GM19239 (cell line): ENCODE measurements at regions not wholly inside any gene's neighbourhood (a gene's known extent, or its start where the extent isn't known, plus 50 kb on each side); places are given as distances from the start of the nearest gene placed in this dataset.

Experiments
- DNase-seq: peaks from one replicate; pipeline ENCODE4 v3.0.0; 2011; ENCODE audit warnings: low spot score; ENCODE audit not compliant: insufficient read length
- FAIRE-seq: peaks from 2 replicates; lab custom pipeline; 2011; peaks lifted over from hg19 to GRCh38; lab: Jason Lieb, UNC

GRCh38 chr18:67933271-67933670, 416.8 kb upstream of the DSEL start:
- no peak for DNase-seq
- FAIRE-seq = no peak

- DNase-seq = no peak
- FAIRE-seq = no peak
Observed at GRCh38 chr18:67932271-67932670, 415.8 kb upstream of the DSEL start.

GRCh38 chr18:67926929-67927864, 410.7 kb upstream of the DSEL start:
- FAIRE-seq = no peak
- no peak for DNase-seq

- no peak for FAIRE-seq
Observed at GRCh38 chr18:67924656-67925055, 408.1 kb upstream of the DSEL start.

GRCh38 chr18:67919316-67919715, 402.8 kb upstream of the DSEL start:
- DNase-seq = no peak
- no peak for FAIRE-seq

More at GRCh38 chr18:67924656-67925055, 408.1 kb upstream of the DSEL start:
- no peak for DNase-seq

GRCh38 chr18:67916097-67916496, 399.6 kb upstream of the DSEL start:
- FAIRE-seq (no peak), DNase-seq (no peak)

GRCh38 chr18:67913040-67913439, 396.5 kb upstream of the DSEL start:
- DNase-seq = no peak
- FAIRE-seq = no peak

- FAIRE-seq (no peak), DNase-seq (no peak)
Observed at GRCh38 chr18:67901573-67901972, 385.1 kb upstream of the DSEL start.

GRCh38 chr18:67896451-67896850, 379.9 kb upstream of the DSEL start:
- FAIRE-seq (no peak), DNase-seq (no peak)

GRCh38 chr18:67893916-67894315, 377.4 kb upstream of the DSEL start:
- DNase-seq (no peak), FAIRE-seq (no peak)

- FAIRE-seq (no peak), DNase-seq (no peak)
Observed at GRCh38 chr18:67876871-67877270, 360.4 kb upstream of the DSEL start.

- no peak for FAIRE-seq
- DNase-seq = no peak
Observed at GRCh38 chr18:67875944-67876343, 359.4 kb upstream of the DSEL start.

- FAIRE-seq = no peak
- DNase-seq = no peak
Observed at GRCh38 chr18:67875060-67875459, 358.5 kb upstream of the DSEL start.

- FAIRE-seq = no peak
- DNase-seq = no peak
Observed at GRCh38 chr18:67865400-67865799, 348.9 kb upstream of the DSEL start.

- no peak for DNase-seq
- FAIRE-seq = no peak
Observed at GRCh38 chr18:67864677-67865340, 348.3 kb upstream of the DSEL start.

- no peak for FAIRE-seq
Observed at GRCh38 chr18:67862069-67862468, 345.5 kb upstream of the DSEL start.

GRCh38 chr18:67854340-67854739, 337.8 kb upstream of the DSEL start:
- FAIRE-seq = no peak

More at GRCh38 chr18:67862069-67862468, 345.5 kb upstream of the DSEL start:
- no peak for DNase-seq

GRCh38 chr18:67846422-67847098, 330.0 kb upstream of the DSEL start:
- DNase-seq = no peak
- no peak for FAIRE-seq

More at GRCh38 chr18:67854340-67854739, 337.8 kb upstream of the DSEL start:
- DNase-seq = no peak

- DNase-seq (no peak), FAIRE-seq (no peak)
Observed at GRCh38 chr18:67845035-67845434, 328.5 kb upstream of the DSEL start.

- DNase-seq (no peak), FAIRE-seq (no peak)
Observed at GRCh38 chr18:67840379-67840778, 323.9 kb upstream of the DSEL start.

- no peak for FAIRE-seq
- DNase-seq = no peak
Observed at GRCh38 chr18:67818432-67818831, 301.9 kb upstream of the DSEL start.
